ENCODE measurements at regions not wholly inside any gene's neighbourhood (a gene's known extent, or its start where the extent isn't known, plus 50 kb on each side); places are given as distances from the start of the nearest gene placed in this dataset.

DNA sequence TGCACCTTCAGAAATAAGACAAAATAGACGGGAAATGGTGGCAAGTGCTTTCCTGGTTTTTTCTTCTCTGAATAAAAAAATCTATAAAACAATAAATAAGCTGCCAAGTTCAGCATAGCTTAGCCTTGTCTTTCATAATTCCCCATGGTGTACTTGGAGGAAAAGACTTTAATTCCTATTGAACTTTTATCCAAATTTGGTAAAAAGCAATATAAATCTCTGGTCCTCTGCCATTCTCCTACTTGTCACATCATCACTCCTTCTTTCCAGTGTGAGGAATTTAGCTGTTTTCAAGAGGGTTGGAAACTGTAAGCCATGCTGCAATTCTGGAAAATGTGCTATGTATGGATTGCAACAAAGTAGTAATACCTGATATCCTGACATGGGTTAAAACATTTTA lies 551.8 kb upstream of the KIF2B start:
- TF ChIP-seq POLR2A (IDR thresholded peaks at IDR 0.05) = no peak
- TF ChIP-seq, protein P1, sequence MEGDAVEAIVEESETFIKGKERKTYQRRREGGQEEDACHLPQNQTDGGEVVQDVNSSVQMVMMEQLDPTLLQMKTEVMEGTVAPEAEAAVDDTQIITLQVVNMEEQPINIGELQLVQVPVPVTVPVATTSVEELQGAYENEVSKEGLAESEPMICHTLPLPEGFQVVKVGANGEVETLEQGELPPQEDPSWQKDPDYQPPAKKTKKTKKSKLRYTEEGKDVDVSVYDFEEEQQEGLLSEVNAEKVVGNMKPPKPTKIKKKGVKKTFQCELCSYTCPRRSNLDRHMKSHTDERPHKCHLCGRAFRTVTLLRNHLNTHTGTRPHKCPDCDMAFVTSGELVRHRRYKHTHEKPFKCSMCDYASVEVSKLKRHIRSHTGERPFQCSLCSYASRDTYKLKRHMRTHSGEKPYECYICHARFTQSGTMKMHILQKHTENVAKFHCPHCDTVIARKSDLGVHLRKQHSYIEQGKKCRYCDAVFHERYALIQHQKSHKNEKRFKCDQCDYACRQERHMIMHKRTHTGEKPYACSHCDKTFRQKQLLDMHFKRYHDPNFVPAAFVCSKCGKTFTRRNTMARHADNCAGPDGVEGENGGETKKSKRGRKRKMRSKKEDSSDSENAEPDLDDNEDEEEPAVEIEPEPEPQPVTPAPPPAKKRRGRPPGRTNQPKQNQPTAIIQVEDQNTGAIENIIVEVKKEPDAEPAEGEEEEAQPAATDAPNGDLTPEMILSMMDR (IDR thresholded peaks at IDR 0.05) = no peak
